CD4-positive, alpha-beta memory T cell (primary cell): ENCODE measurements at regions not wholly inside any gene's neighbourhood (a gene's known extent, or its start where the extent isn't known, plus 50 kb on each side); places are given as distances from the start of the nearest gene placed in this dataset.

Experiments used
- CTCF ChIA-PET: fragments of 350-600 bp; sonication (Branson Sonifier 250); formaldehyde crosslinking; loops from one replicate; lab custom pipeline; 2021; ENCODE audit warnings: inconsistent platforms; ENCODE audit not compliant: partially characterized antibody; lab: Charles Lee
- POLR2A ChIA-PET: fragments of 350-600 bp; sonication (Branson Sonifier 250); formaldehyde crosslinking; loops from one replicate; lab custom pipeline; 2021; ENCODE audit not compliant: partially characterized antibody; lab: Charles Lee
- DNase-seq, 5 donors: peaks; one replicate each; pipeline versions ENCODE4 v3.0.0 to v3.0.0-alpha.2; 2020 to 2022; ENCODE audit warnings: mixed read lengths in 1 of 5
- H3K27ac ChIP-seq: one replicate; pipeline ENCODE4 v1.7.0; 2013; ENCODE audit warnings: low read depth, low read length
- H3K27me3 ChIP-seq: 2 replicates; pipeline ENCODE4 v1.7.0; 2013; ENCODE audit warnings: mild to moderate bottlenecking, low read length, moderate library complexity; ENCODE audit not compliant: insufficient read depth
- H3K36me3 ChIP-seq: 2 replicates; pipeline ENCODE4 v1.7.0; 2013; ENCODE audit warnings: mild to moderate bottlenecking, low read length, moderate library complexity; ENCODE audit not compliant: insufficient read depth
- H3K4me1 ChIP-seq: 2 replicates; pipeline ENCODE4 v1.7.0; 2013; ENCODE audit warnings: mild to moderate bottlenecking, low read length, moderate library complexity; ENCODE audit not compliant: insufficient read depth
- H3K4me3 ChIP-seq, 2 donors: one replicate each; pipeline ENCODE4 v1.7.0; 2013; ENCODE audit warnings: low read length in 2 of 2, mild to moderate bottlenecking in 1 of 2
- H3K9me3 ChIP-seq, 2 donors: one replicate each; pipeline ENCODE4 v1.7.0; 2013; ENCODE audit warnings: low read length in 2 of 2, control low read depth in 1 of 2; ENCODE audit not compliant: control insufficient read depth in 1 of 2
- H3K27ac Mint-ChIP-seq, 7 donors: one replicate each; pipeline ENCODE4 v1.8.0; 2020 to 2021; ENCODE audit warnings: mixed read lengths in 7 of 7, mild to moderate bottlenecking in 6 of 7, inconsistent platforms in 3 of 7, moderate library complexity in 3 of 7
- H3K27me3 Mint-ChIP-seq, 2 donors: one replicate each; pipeline ENCODE4 v1.8.0; 2020 to 2021; ENCODE audit warnings: mixed read lengths in 2 of 2
- H3K36me3 Mint-ChIP-seq, 2 donors: one replicate each; pipeline ENCODE4 v1.8.0; 2020 to 2021; ENCODE audit warnings: mixed read lengths in 2 of 2, inconsistent platforms in 1 of 2, mild to moderate bottlenecking in 1 of 2
- H3K4me1 Mint-ChIP-seq, 4 donors: one replicate each; pipeline ENCODE4 v1.8.0; 2020 to 2021; ENCODE audit warnings: mixed read lengths in 4 of 4, mild to moderate bottlenecking in 1 of 4
- H3K4me3 Mint-ChIP-seq, 8 donors: one replicate each; pipeline ENCODE4 v1.8.0; 2020 to 2021; ENCODE audit warnings: mixed read lengths in 8 of 8, mild to moderate bottlenecking in 7 of 8, moderate library complexity in 6 of 8, inconsistent platforms in 3 of 8
- H3K9me3 Mint-ChIP-seq, 8 donors: one replicate each; pipeline ENCODE4 v1.8.0; 2020 to 2021; ENCODE audit warnings: mixed read lengths in 8 of 8, mild to moderate bottlenecking in 5 of 8, inconsistent platforms in 3 of 8, moderate library complexity in 1 of 8
- intact Hi-C: fragments of 100-400 bp; cut with micrococcal nuclease; formaldehyde crosslinking; loops from one replicate; pipeline ENCODE4 v1.15.1; 2023

- Mint-ChIP-seq H3K4me1 (no peaks in the 10 kb centered on the region), H3K9me3 (peaks cover 0 to 5% (median 0%) of the 10 kb centered on the region in 8 donors), H3K36me3 (no peaks in the 10 kb centered on the region), H3K4me3 (no peak overlapping the region), H3K27ac (no peak overlapping the region), H3K27me3 (no peaks in the 10 kb centered on the region)
- H3K27me3 ChIP-seq, result no peaks in the 10 kb centered on the region
- DNase-seq, result no peak
- intact Hi-C loops, result no loop called here
- ChIA-PET POLR2A (no interaction called here), CTCF (no interaction called here)
- H3K4me3 ChIP-seq, result no peak overlapping the region
- no peaks in the 10 kb centered on the region for H3K36me3 ChIP-seq
- H3K4me1 ChIP-seq, result no peaks in the 10 kb centered on the region
- no peak overlapping the region for H3K27ac ChIP-seq
- no peaks in the 10 kb centered on the region for H3K9me3 ChIP-seq
Observed at GRCh38 chr10:65320236-65321026, 1605.4 kb upstream of the LRRTM3 start.

- H3K36me3 Mint-ChIP-seq, result no peaks in the 10 kb centered on the region
- DNase-seq, result no peak
- Histone ChIP-seq H3K4me3 (no peak overlapping the region), H3K4me1 (no peaks in the 10 kb centered on the region), H3K27ac (no peak overlapping the region), H3K36me3 (no peaks in the 10 kb centered on the region), H3K9me3 (no peaks in the 10 kb centered on the region), H3K27me3 (no peaks in the 10 kb centered on the region)
- H3K27ac Mint-ChIP-seq, result no peak overlapping the region
- intact Hi-C loops, result no loop called here
- H3K9me3 Mint-ChIP-seq, result peaks cover 0 to 5% (median 1%) of the 10 kb centered on the region in 8 donors
- CTCF ChIA-PET, result no interaction called here
- no peaks in the 10 kb centered on the region for H3K27me3 Mint-ChIP-seq
- no peaks in the 10 kb centered on the region for H3K4me1 Mint-ChIP-seq
- no peak overlapping the region for H3K4me3 Mint-ChIP-seq
- POLR2A ChIA-PET, result no interaction called here
Observed at GRCh38 chr10:65323802-65324201, 1602.0 kb upstream of the LRRTM3 start.

GRCh38 chr10:65325913-65326312 lies 1599.9 kb upstream of the LRRTM3 start:
- ChIA-PET CTCF (no interaction called here), POLR2A (no interaction called here)
- Histone ChIP-seq H3K4me3 (no peak overlapping the region), H3K9me3 (no peaks in the 10 kb centered on the region), H3K36me3 (no peaks in the 10 kb centered on the region), H3K27ac (no peak overlapping the region), H3K27me3 (no peaks in the 10 kb centered on the region), H3K4me1 (no peaks in the 10 kb centered on the region)
- Mint-ChIP-seq H3K36me3 (no peaks in the 10 kb centered on the region), H3K4me3 (no peak overlapping the region), H3K9me3 (peaks cover 0 to 5% (median 1%) of the 10 kb centered on the region in 8 donors), H3K27ac (no peak overlapping the region), H3K27me3 (no peaks in the 10 kb centered on the region), H3K4me1 (no peaks in the 10 kb centered on the region)
- intact Hi-C loops, result no loop called here
- DNase-seq, result no peak

- intact Hi-C loops, result no loop called here
- no peak overlapping the region for H3K4me3 Mint-ChIP-seq
Observed at GRCh38 chr10:65328486-65328885, 1597.3 kb upstream of the LRRTM3 start.

GRCh38 chr10:65335311-65335710 lies 1590.5 kb upstream of the LRRTM3 start:
- DNase-seq, result no peak
- Mint-ChIP-seq H3K36me3 (no peaks in the 10 kb centered on the region), H3K4me1 (no peaks in the 10 kb centered on the region), H3K4me3 (no peak overlapping the region), H3K27ac (no peak overlapping the region), H3K9me3 (peaks cover 0 to 9% (median 1%) of the 10 kb centered on the region in 8 donors), H3K27me3 (no peaks in the 10 kb centered on the region)
- POLR2A ChIA-PET, result no interaction called here
- CTCF ChIA-PET, result no interaction called here
- H3K36me3 ChIP-seq, result no peaks in the 10 kb centered on the region
- H3K4me1 ChIP-seq, result no peaks in the 10 kb centered on the region
- H3K4me3 ChIP-seq, result no peak overlapping the region
- intact Hi-C loops, result no loop called here
- H3K27ac ChIP-seq, result no peak overlapping the region
- H3K9me3 ChIP-seq, result no peaks in the 10 kb centered on the region
- H3K27me3 ChIP-seq, result no peaks in the 10 kb centered on the region

More at GRCh38 chr10:65328486-65328885, 1597.3 kb upstream of the LRRTM3 start:
- no peaks in the 10 kb centered on the region for H3K27me3 ChIP-seq
- ChIA-PET POLR2A (no interaction called here), CTCF (no interaction called here)
- Mint-ChIP-seq H3K27ac (no peak overlapping the region), H3K36me3 (no peaks in the 10 kb centered on the region), H3K27me3 (no peaks in the 10 kb centered on the region), H3K4me1 (no peaks in the 10 kb centered on the region), H3K9me3 (peaks cover 0 to 4% (median 1%) of the 10 kb centered on the region in 8 donors)
- no peaks in the 10 kb centered on the region for H3K9me3 ChIP-seq
- DNase-seq, result no peak
- H3K27ac ChIP-seq, result no peak overlapping the region
- no peaks in the 10 kb centered on the region for H3K36me3 ChIP-seq
- H3K4me1 ChIP-seq, result no peaks in the 10 kb centered on the region
- no peak overlapping the region for H3K4me3 ChIP-seq

GRCh38 chr10:65340340-65340739 lies 1585.5 kb upstream of the LRRTM3 start:
- H3K27ac Mint-ChIP-seq, result no peak overlapping the region
- H3K27ac ChIP-seq, result no peak overlapping the region
- ChIA-PET CTCF (no interaction called here), POLR2A (no interaction called here)
- H3K4me1 Mint-ChIP-seq, result no peaks in the 10 kb centered on the region
- H3K4me3 ChIP-seq, result no peak overlapping the region
- H3K9me3 ChIP-seq, result no peaks in the 10 kb centered on the region
- H3K9me3 Mint-ChIP-seq, result peaks cover 0 to 8% (median 4%) of the 10 kb centered on the region in 8 donors
- H3K27me3 ChIP-seq, result no peaks in the 10 kb centered on the region
- no peak for DNase-seq
- no peaks in the 10 kb centered on the region for H3K36me3 ChIP-seq
- no peaks in the 10 kb centered on the region for H3K27me3 Mint-ChIP-seq
- no peak overlapping the region for H3K4me3 Mint-ChIP-seq
- intact Hi-C loops, result no loop called here
- no peaks in the 10 kb centered on the region for H3K4me1 ChIP-seq
- no peaks in the 10 kb centered on the region for H3K36me3 Mint-ChIP-seq

GRCh38 chr10:65341323-65341925 lies 1584.4 kb upstream of the LRRTM3 start:
- Mint-ChIP-seq H3K4me3 (no peak overlapping the region), H3K27ac (no peak overlapping the region), H3K36me3 (no peaks in the 10 kb centered on the region), H3K9me3 (peaks cover 0 to 7% (median 4%) of the 10 kb centered on the region in 8 donors), H3K4me1 (no peaks in the 10 kb centered on the region), H3K27me3 (no peaks in the 10 kb centered on the region)
- H3K27me3 ChIP-seq, result no peaks in the 10 kb centered on the region
- POLR2A ChIA-PET, result no interaction called here
- H3K4me1 ChIP-seq, result no peaks in the 10 kb centered on the region
- H3K9me3 ChIP-seq, result no peaks in the 10 kb centered on the region
- no peak for DNase-seq
- intact Hi-C loops, result no loop called here
- no peak overlapping the region for H3K27ac ChIP-seq
- no peak overlapping the region for H3K4me3 ChIP-seq
- CTCF ChIA-PET, result no interaction called here
- no peaks in the 10 kb centered on the region for H3K36me3 ChIP-seq
